DMS114 treated with DMSO at 0.1 percent for 48 hours (cell line): ENCODE measurements at regions not wholly inside any gene's neighbourhood (a gene's known extent, or its start where the extent isn't known, plus 50 kb on each side); places are given as distances from the start of the nearest gene placed in this dataset.

Experiments used
- DNase-seq: peaks from one replicate; lab custom pipeline; 2025; ENCODE audit not compliant: unreplicated experiment; lab: John Stamatoyannopoulos, UW

GRCh38 chr3:147925272-147925671 is 516.1 kb downstream of the ZIC1 start:
- no peak for DNase-seq

- peak; percentile 46 for DNase-seq
Measured at GRCh38 chr3:147930232-147930807, 521.2 kb downstream of the ZIC1 start.

DNA sequence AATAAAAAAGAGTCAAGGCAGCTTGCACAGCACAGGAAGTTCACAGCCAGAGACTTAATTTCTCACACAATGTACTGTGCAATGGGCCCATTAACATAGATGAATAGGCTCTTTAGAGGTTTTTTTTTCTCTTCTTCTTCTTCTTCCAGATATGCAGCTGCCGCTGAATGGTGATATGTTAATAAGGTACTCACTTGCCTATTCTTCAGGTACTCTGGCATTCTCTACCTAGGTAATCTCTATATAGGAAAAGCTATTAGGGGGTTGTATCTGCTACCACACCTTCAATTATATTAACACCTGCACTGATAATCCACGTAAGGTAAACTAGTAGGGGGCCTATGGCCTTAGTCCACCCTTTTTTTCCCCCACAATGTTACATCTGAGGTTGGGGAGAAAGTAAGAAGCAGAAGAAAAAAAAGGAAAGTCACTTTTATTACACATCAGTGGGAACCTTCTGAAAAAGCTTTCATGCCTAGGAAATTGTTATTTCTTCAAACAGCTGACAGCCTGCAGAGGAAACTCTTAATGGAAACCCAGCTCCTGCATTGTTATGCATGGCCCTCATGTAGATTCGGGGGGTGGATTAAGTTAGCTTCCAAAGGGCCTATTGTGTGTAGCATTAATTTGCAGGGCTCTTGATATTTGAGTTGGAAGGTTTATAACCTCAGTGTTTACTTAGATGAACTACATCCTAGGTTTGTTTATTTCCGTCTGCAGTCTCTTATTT is 525.5 kb downstream of the ZIC1 start:
- DNase-seq: no peak

- no peak for DNase-seq
Measured at GRCh38 chr3:147937341-147937740, 528.2 kb downstream of the ZIC1 start.

GRCh38 chr3:147937891-147938290 is 528.7 kb downstream of the ZIC1 start:
- DNase-seq: no peak

- DNase-seq: no peak
Measured at GRCh38 chr3:147939425-147939824, 530.3 kb downstream of the ZIC1 start.

DNA sequence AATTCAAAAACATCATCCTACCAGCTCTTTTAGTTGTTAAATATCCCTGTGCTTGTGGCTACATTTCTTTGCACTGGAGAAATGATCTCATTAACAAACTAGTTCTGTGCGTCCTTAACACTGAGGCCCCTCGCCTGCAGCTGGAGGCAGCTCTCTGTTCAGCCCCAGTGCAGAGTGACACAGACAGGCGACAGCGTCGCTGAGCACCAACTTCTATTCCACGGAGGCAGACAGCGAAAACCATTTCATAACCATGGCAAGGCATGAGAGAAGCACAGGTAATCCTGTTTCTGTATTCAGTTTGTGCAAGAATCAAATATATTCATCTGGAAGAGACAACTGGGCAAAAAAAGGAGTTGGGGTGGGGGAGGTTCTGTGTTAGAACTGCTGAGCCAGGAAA is 530.7 kb downstream of the ZIC1 start:
- DNase-seq: no peak

- DNase-seq: peak; percentile 27
Measured at GRCh38 chr3:147940405-147941193, 531.4 kb downstream of the ZIC1 start.

DNA sequence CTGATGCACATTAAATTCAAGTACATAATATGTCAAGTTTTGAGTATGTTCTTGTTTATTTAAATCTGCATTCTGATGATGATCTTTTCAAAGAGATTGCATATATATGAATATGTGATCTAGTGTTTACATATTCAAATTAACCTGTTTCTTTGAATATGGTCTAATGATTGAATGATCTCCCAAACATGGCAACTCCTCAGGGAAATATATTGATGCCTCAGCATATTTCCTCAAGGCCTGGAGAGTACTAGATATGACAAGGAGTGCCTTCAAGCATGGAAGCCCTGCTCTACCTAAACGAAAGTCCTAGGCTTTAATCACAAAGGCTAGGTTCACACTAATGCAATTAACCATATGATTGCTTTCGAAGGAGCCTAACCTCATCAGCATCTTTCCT is 532.8 kb downstream of the ZIC1 start:
- DNase-seq: peak; percentile 37

- no peak for DNase-seq
Measured at GRCh38 chr3:147943265-147943945, 534.2 kb downstream of the ZIC1 start.

DNA sequence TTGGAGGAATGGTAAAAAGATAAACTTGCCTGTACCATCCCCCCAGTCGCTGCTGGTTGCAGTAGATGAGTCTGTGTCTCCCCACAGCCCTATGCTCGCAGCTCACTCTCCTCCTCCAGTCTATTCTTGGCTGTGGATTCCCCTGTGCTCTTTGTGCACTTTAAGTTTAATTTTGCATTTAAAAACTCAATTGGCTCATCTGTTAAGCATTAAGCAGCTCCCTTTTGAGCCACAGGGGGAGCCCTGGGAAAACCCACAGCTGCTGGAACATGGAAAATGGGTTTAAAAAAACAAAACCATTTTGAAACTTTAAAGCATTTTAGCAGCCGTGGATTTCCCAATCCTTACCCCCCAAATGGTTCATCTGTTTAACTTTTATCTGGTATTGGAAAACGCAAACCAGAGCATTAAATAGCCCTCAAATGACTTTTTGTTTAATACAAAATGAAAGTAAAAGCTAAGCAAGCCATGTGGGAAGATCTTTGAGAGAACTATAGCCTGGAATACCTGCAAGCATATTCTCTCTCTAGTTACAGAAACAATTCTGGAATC is 536.9 kb downstream of the ZIC1 start:
- peak; percentile 51 for DNase-seq

GRCh38 chr3:147956615-147957014 is 547.5 kb downstream of the ZIC1 start:
- DNase-seq: no peak

- DNase-seq: no peak
Measured at GRCh38 chr3:147958754-147959153, 549.6 kb downstream of the ZIC1 start.

GRCh38 chr3:147960786-147961185 is 551.6 kb downstream of the ZIC1 start:
- no peak for DNase-seq

DNA sequence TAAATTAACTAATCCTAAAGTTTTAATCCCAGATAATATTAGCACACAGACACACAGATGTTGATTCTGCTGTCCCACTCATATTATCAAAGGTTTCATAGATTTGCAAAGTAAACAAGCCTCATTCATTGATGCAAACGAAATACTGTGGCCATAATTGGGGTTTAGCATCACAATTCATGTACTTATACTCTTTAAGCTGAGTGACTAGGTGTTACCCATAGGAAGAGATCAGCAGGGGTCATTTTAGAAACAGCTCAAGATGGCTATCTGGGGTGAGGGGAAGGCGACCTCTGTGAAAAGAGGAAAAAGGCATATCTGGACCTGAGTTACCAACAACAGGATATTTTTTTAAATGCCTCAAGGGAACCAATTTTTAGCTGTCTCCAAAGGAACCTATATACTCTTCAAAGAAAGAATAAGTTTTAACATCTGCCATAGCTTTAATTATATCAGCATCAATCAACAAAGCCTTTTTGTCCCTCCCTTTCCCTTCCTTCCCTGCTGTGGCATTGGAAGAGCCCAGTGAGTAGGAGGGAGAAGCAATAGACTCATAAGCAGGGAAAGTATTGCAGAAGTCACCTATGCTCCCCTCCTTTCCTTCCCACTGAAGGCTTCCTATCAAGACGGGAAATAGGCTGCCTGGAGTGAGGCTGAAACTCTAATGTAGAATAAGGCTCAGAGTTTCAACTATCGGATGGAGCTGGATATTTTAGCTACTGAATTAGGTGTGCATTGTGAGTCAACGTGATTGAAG is 553.4 kb downstream of the ZIC1 start:
- DNase-seq: no peak

- DNase-seq: no peak
Measured at GRCh38 chr3:147963711-147964110, 554.5 kb downstream of the ZIC1 start.

- no peak for DNase-seq
Measured at GRCh38 chr3:147975165-147975564, 566.0 kb downstream of the ZIC1 start.

GRCh38 chr3:147977001-147977400 is 567.8 kb downstream of the ZIC1 start:
- no peak for DNase-seq

DNA sequence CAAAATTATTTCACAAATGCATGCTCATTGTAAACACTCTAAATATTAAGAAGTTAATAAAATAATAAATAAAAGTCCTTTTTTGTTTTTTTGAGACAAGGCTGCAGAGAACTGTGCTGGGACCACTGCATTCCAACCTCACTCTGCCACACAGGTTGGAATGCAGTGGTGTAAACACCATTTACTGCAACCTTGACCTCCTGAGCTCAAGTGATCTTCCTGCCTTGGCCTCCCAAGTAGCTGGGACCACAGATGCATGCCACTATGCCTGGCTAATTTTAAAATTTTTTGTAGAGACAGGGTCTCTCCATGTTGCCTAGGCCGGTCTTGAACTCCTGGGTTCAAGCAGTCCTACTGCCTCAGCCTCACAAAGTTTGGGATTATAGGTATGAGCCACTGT is 578.4 kb downstream of the ZIC1 start:
- DNase-seq: no peak

GRCh38 chr3:147989344-147989743 is 580.2 kb downstream of the ZIC1 start:
- DNase-seq: no peak
